Cardiac muscle cell (in vitro differentiated cells and primary cell): ENCODE measurements at regions not wholly inside any gene's neighbourhood (a gene's known extent, or its start where the extent isn't known, plus 50 kb on each side); places are given as distances from the start of the nearest gene placed in this dataset.

Experiments used
- DNase-seq, 2 donors: peaks; one replicate each; pipeline versions ENCODE4 v3.0.0 to v3.0.0-alpha.2; 2010 to 2017; ENCODE audit warnings: low read depth in 1 of 2, low spot score in 1 of 2
- H3K27ac ChIP-seq: fragments of 200-600 bp; sonication (generic); 2 replicates; pipeline ENCODE4 v1.5.1; 2016
- H3K27me3 ChIP-seq: fragments of 200-600 bp; sonication (generic); 2 replicates; pipeline ENCODE4 v1.6.0; 2016; ENCODE audit warnings: control low read depth
- H3K36me3 ChIP-seq: fragments of 200-600 bp; sonication (generic); 2 replicates; pipeline ENCODE4 v1.5.1; 2016; ENCODE audit warnings: control low read depth
- H3K4me1 ChIP-seq: fragments of 200-600 bp; sonication (generic); 2 replicates; pipeline ENCODE4 v1.8.1; 2017; ENCODE audit warnings: low read depth, mild to moderate bottlenecking, mixed run types
- H3K4me3 ChIP-seq: fragments of 200-600 bp; sonication (generic); 2 replicates; pipeline ENCODE4 v1.5.1; 2016; ENCODE audit warnings: mild to moderate bottlenecking
- H3K9me3 ChIP-seq: fragments of 200-600 bp; sonication (generic); 2 replicates; pipeline ENCODE4 v1.5.1; 2017; ENCODE audit warnings: low read depth, mild to moderate bottlenecking, control low read depth
- CTCF ChIP-seq: IDR thresholded peaks from 2 replicates; pipeline ENCODE4 v1.5.1; 2012; ENCODE audit warnings: low read depth, mild to moderate bottlenecking, low read length

- Histone ChIP-seq H3K27ac (no peak overlapping the region), H3K9me3 (no peaks in the 10 kb centered on the region), H3K27me3 (no peaks in the 10 kb centered on the region), H3K4me1 (no peaks in the 10 kb centered on the region), H3K36me3 (no peaks in the 10 kb centered on the region), H3K4me3 (no peak overlapping the region)
- DNase-seq = no peak
- TF ChIP-seq CTCF = no peak
Measured at GRCh38 chr20:60304931-60305330, 346.7 kb downstream of the CDH26 start.

GRCh38 chr20:60306105-60306504, 347.9 kb downstream of the CDH26 start:
- no peak for TF ChIP-seq CTCF
- no peaks in the 10 kb centered on the region for H3K4me1 ChIP-seq

GRCh38 chr20:60306551-60306950, 348.3 kb downstream of the CDH26 start:
- no peak for DNase-seq
- no peak for TF ChIP-seq CTCF
- Histone ChIP-seq H3K4me1 (no peaks in the 10 kb centered on the region), H3K27me3 (no peaks in the 10 kb centered on the region), H3K9me3 (no peaks in the 10 kb centered on the region), H3K36me3 (no peaks in the 10 kb centered on the region), H3K27ac (no peak overlapping the region), H3K4me3 (no peak overlapping the region)

More at GRCh38 chr20:60306105-60306504, 347.9 kb downstream of the CDH26 start:
- Histone ChIP-seq H3K9me3 (no peaks in the 10 kb centered on the region), H3K36me3 (no peaks in the 10 kb centered on the region), H3K27ac (no peak overlapping the region), H3K4me3 (no peak overlapping the region), H3K27me3 (no peaks in the 10 kb centered on the region)
- DNase-seq = no peak

GRCh38 chr20:60310560-60311349, 352.5 kb downstream of the CDH26 start:
- H3K36me3 ChIP-seq = no peaks in the 10 kb centered on the region
- H3K9me3 ChIP-seq = no peaks in the 10 kb centered on the region
- H3K27me3 ChIP-seq = no peaks in the 10 kb centered on the region
- no peak for DNase-seq
- H3K4me3 ChIP-seq = no peak overlapping the region
- TF ChIP-seq CTCF = no peak
- H3K4me1 ChIP-seq = no peaks in the 10 kb centered on the region
- no peak overlapping the region for H3K27ac ChIP-seq

- DNase-seq = no peak
- H3K27ac ChIP-seq = no peak overlapping the region
- TF ChIP-seq CTCF = no peak
- no peaks in the 10 kb centered on the region for H3K36me3 ChIP-seq
- H3K4me1 ChIP-seq = no peaks in the 10 kb centered on the region
- no peaks in the 10 kb centered on the region for H3K9me3 ChIP-seq
- no peak overlapping the region for H3K4me3 ChIP-seq
- H3K27me3 ChIP-seq = no peaks in the 10 kb centered on the region
Measured at GRCh38 chr20:60313191-60313590, 355.0 kb downstream of the CDH26 start.
